Adrenal gland (tissue), 5 donors: ENCODE measurements at regions not wholly inside any gene's neighbourhood (a gene's known extent, or its start where the extent isn't known, plus 50 kb on each side); places are given as distances from the start of the nearest gene placed in this dataset.

Experiments used
- POLR2A ChIP-seq, 2 donors: fragments of 450-650 bp; IDR thresholded peaks; one replicate each; pipeline ENCODE4 v1.6.1; 2017; ENCODE audit warnings: antibody characterized with exemption in 2 of 2, mild to moderate bottlenecking in 2 of 2, moderate library complexity in 1 of 2
- TF ChIP-seq, protein P1 (sequence below), 6 experiments: fragments of 450-650 bp in 4 of 6; fragments of 200-600 bp in 2 of 6; sonication (generic) in 1 of 6; IDR thresholded peaks; 1 replicate in 5 of 6; 2 replicates in 1 of 6; pipeline versions ENCODE4 v1.5.1 to v1.8.0; 2016 to 2021; ENCODE audit warnings: antibody characterized with exemption in 6 of 6, mild to moderate bottlenecking in 2 of 6, moderate library complexity in 1 of 6
- donor health status: DM: no; HTN: no; CAD: no.

DNA sequence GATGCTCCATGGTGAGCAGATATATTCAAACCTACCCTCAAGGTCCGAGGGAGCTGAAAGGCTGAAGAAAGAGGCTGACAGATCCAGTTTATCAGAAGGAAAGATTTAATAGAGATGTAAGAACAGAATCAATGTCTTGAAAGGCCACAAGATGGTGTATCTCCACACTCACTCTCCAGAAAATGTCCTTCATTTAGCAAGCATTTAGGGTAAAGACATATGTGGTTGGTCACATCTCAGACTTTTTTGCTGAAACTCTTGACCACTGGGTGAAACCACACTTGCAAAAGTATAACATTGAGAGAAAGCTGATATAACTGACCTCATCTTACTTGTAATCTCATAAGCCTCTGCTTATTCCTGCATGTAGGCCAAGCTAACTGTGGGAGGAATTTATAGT lies 745.8 kb upstream of the GALNTL6 start:
- TF ChIP-seq, protein P1, sequence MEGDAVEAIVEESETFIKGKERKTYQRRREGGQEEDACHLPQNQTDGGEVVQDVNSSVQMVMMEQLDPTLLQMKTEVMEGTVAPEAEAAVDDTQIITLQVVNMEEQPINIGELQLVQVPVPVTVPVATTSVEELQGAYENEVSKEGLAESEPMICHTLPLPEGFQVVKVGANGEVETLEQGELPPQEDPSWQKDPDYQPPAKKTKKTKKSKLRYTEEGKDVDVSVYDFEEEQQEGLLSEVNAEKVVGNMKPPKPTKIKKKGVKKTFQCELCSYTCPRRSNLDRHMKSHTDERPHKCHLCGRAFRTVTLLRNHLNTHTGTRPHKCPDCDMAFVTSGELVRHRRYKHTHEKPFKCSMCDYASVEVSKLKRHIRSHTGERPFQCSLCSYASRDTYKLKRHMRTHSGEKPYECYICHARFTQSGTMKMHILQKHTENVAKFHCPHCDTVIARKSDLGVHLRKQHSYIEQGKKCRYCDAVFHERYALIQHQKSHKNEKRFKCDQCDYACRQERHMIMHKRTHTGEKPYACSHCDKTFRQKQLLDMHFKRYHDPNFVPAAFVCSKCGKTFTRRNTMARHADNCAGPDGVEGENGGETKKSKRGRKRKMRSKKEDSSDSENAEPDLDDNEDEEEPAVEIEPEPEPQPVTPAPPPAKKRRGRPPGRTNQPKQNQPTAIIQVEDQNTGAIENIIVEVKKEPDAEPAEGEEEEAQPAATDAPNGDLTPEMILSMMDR (IDR thresholded peaks at IDR 0.05), result no peak
- TF ChIP-seq POLR2A (IDR thresholded peaks at IDR 0.05), result no peak
